Thymus (tissue), 11 donors: ENCODE measurements at regions not wholly inside any gene's neighbourhood (a gene's known extent, or its start where the extent isn't known, plus 50 kb on each side); places are given as distances from the start of the nearest gene placed in this dataset.

Experiments
- DNase-seq, 9 donors: peaks; one replicate each; pipeline ENCODE4 v3.0.0-alpha.2; 2013; ENCODE audit warnings: low spot score in 9 of 9, low read depth in 6 of 9, missing footprints in 1 of 9
- H3K27ac ChIP-seq, 2 donors: one replicate each; pipeline ENCODE4 v1.5.1; 2013; ENCODE audit warnings: control low read depth in 1 of 2, low read depth in 1 of 2, low read length in 1 of 2, mild to moderate bottlenecking in 1 of 2, moderate library complexity in 1 of 2
- H3K27me3 ChIP-seq, 2 donors: one replicate each; pipeline ENCODE4 v1.5.1; 2013; ENCODE audit warnings: low read length in 1 of 2; ENCODE audit not compliant: control insufficient read depth in 2 of 2, insufficient read depth in 1 of 2
- H3K36me3 ChIP-seq, 2 donors: one replicate each; pipeline ENCODE4 v1.5.1; 2013; ENCODE audit warnings: low read length in 1 of 2, mild to moderate bottlenecking in 1 of 2, moderate library complexity in 1 of 2; ENCODE audit not compliant: control insufficient read depth in 2 of 2, insufficient read depth in 2 of 2
- H3K4me1 ChIP-seq, 2 donors: one replicate each; pipeline ENCODE4 v1.5.1; 2013; ENCODE audit warnings: low read length in 2 of 2; ENCODE audit not compliant: control insufficient read depth in 2 of 2, insufficient read depth in 2 of 2
- H3K4me3 ChIP-seq, 2 donors: one replicate each; pipeline ENCODE4 v1.5.1; 2013; ENCODE audit warnings: low read length in 2 of 2, control low read depth in 1 of 2, mild to moderate bottlenecking in 1 of 2
- H3K9me3 ChIP-seq, 2 donors: one replicate each; pipeline ENCODE4 v1.5.1; 2013; ENCODE audit warnings: low read length in 1 of 2, mild to moderate bottlenecking in 1 of 2; ENCODE audit not compliant: control insufficient read depth in 2 of 2, insufficient read depth in 1 of 2
- WGBS: extraction: QIAGEN DNeasy Blood & Tissue Kit; methylation state at CpG from one replicate; pipeline ENCODE4 v1.1.7; 2013; 5-methylcytosine and 5-hydroxymethylcytosine counted together
- donor health status: healthy.

DNA sequence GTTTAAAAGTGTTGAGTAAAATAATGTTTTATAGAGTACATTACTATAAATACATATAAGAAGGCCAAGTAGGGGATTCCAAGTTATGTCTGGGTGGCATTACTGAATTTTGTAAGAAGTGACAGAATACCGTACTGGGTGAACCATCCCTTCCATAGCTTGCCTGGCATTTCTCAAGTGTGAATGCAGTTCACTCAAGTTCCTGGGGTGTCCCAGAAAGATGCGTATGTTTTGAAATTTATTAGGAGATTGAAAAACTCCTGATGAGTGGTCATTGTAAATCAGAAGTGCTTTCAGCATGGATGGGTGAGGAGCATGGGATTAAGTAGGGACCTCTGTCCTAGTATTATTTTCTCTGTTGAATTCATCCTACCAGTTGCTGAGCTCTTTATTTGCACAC is 103.2 kb downstream of the VAPA start:
- H3K9me3 ChIP-seq: no peaks in the 10 kb centered on the region
- H3K4me1 ChIP-seq: peaks cover 0 to 20% of the 10 kb centered on the region in 2 donors
- no peaks in the 10 kb centered on the region for H3K36me3 ChIP-seq
- no peak overlapping the region for H3K27ac ChIP-seq
- WGBS: 98% methylated on average over 2 of the region's 2 CpGs
- no peaks in the 10 kb centered on the region for H3K27me3 ChIP-seq
- no peak for DNase-seq
- H3K4me3 ChIP-seq: no peak overlapping the region

DNA sequence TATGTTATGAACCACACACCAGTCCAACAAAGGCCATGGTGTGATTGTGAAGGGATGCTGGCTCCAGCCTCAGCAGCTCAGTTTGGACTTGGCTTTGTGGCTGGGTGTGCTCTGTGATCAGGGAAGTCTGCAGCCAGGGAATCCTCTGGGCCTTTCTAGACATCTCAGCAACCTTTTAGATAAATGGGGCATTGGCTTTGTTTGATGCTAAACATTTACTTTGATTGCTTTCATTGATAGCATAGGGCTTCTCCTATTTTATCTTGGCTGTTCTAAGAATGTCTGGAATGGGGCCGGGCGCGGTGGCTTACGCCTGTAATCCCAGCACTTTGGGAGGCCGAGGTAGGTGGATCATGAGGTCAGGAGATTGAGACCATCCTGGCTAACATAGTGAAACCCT is 104.5 kb downstream of the VAPA start:
- no peak for DNase-seq
- Histone ChIP-seq H3K4me3 (no peak overlapping the region), H3K9me3 (no peaks in the 10 kb centered on the region), H3K4me1 (peaks cover 0 to 20% of the 10 kb centered on the region in 2 donors), H3K36me3 (no peaks in the 10 kb centered on the region), H3K27me3 (no peaks in the 10 kb centered on the region), H3K27ac (no peak overlapping the region)
- 87% methylated on average over 5 of the region's 5 CpGs for WGBS

DNA sequence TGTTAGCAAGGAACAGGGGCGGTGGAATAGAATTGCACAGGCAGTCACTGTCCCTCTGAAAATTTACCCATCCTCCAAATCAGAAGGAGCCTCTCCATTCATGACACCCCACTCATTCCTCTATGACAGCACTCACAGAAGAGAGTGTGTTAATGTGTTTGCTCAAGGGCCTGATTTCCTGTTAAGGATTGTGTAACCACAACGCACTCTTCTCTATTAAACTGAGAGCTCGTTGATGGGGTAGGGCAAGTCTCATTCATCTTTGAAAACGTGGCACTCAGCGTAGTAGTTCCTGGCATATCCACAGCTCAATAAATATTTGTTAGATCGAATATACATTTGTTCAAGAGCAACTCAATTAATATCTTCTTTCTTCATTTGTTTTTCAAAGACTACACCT is 106.4 kb downstream of the VAPA start:
- peak in 1 of 9 donors; percentile 23 for DNase-seq
- no peaks in the 10 kb centered on the region for H3K9me3 ChIP-seq
- peaks cover 0 to 12% of the 10 kb centered on the region in 2 donors for H3K4me1 ChIP-seq
- no peaks in the 10 kb centered on the region for H3K36me3 ChIP-seq
- H3K27ac ChIP-seq: no peak overlapping the region
- H3K4me3 ChIP-seq: no peak overlapping the region
- H3K27me3 ChIP-seq: no peaks in the 10 kb centered on the region
- 43% methylated on average over 6 of the region's 6 CpGs for WGBS

DNA sequence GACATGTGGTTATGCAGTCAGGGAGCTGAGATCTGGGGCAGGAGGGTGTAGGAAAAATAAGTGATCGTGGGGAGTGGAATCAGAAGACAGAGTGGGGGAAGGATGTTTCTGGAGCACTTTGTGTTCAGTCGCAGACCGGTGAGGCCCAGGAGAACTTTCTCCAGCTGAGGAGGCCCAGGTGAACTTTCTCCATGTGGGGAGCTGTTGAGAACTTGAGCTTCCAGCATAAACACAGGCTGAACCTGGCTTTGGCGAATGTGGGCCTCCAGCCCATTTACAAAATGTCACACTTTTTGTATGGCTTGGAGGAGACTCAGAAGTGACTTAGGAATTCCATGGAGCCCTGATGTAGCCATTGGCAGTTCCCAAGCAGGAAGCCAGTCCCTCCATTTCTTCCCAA is 108.5 kb downstream of the VAPA start:
- H3K27me3 ChIP-seq: no peaks in the 10 kb centered on the region
- H3K4me3 ChIP-seq: no peak overlapping the region
- H3K27ac ChIP-seq: no peak overlapping the region
- 99% methylated on average over 4 of the region's 4 CpGs for WGBS
- H3K4me1 ChIP-seq: peaks cover 0 to 4% of the 10 kb centered on the region in 2 donors
- DNase-seq: no peak
- H3K9me3 ChIP-seq: no peaks in the 10 kb centered on the region
- no peaks in the 10 kb centered on the region for H3K36me3 ChIP-seq

DNA sequence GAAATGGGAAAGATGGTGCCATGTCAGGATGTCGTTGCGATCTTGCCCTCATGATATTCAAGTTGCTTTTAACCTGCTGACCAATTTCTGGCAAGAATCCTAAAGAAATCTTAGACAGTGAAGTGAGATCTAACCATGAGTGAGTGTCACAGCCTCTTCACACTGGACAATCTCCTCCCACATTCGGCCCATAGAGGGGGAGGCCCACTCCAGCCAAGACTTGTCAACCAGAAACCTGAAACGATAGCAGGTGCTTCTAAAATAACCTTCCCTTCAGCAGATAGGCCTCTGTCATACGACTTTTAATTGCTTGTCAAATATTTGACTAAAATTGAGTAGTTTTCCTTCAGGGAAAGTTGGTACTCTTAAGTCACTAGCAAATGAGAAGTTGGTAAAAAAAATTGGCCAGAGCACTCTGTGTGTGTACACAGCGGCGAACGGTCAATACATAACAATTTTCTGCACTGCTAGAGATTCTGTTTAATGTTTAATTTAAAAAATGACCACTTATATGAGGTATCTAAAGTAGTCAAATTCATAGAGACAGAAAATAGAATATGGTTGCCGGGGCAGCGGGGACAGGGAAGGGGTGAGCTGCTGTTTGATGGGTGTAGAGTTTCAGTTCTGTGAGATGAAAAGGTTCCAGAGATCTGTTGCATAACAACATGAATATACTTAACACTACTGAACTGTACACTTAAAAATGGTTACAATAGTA is 110.2 kb downstream of the VAPA start:
- Histone ChIP-seq H3K4me3 (no peak overlapping the region), H3K36me3 (no peaks in the 10 kb centered on the region), H3K27ac (peak overlapping the region in 1 of 2 donors; percentile 46), H3K9me3 (no peaks in the 10 kb centered on the region), H3K4me1 (peaks cover 0 to 4% of the 10 kb centered on the region in 2 donors), H3K27me3 (no peaks in the 10 kb centered on the region)
- DNase-seq: no peak
- 81% methylated on average over 10 of the region's 10 CpGs for WGBS

DNA sequence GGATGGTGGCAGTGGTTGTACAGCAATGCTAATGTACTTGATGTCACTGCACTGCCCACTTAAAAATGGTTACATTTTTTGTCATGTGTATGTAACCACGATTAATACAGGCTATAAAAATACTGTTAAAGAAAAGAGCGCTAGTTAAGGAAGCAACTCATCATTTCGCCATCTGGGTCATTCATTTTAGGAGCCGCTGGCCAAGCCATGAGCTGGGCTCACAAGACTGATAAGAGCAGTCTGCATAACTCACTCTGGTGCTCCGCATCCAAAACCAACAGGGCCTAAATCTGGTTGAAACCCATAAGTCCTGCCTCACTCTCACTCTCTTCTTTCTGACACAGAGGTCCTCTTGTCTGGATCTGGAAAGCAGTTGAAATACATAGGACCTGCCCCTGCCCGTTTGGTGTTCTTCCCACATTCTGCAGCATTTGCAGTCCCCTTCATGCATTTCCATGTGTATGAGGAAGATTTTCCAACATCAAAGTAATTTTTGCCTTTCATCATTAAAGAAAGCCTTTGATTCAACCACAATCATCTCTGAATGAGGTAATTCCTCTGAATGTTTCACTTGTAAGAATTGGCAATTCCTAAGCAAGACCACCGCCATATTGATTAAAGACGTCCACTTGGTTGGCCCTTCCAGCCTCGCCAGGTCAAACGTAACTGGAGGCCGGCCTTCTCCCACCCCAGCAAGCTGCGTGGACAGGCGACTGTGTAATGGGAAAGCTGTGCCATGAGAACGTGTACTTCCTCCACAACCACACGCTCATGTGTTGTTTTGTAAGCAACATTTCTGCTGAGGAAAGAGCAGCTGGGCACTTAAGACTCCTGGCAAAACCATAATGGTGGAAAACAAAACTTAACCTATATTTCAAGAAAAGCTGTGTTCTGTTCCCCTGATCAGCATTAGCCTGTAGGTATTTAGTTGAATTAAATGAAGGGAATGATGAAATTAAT is 112.2 kb downstream of the VAPA start:
- H3K36me3 ChIP-seq: no peaks in the 10 kb centered on the region
- DNase-seq: no peak
- H3K27ac ChIP-seq: no peak overlapping the region
- no peaks in the 10 kb centered on the region for H3K27me3 ChIP-seq
- 92% methylated on average over 15 of the region's 15 CpGs for WGBS
- H3K9me3 ChIP-seq: no peaks in the 10 kb centered on the region
- no peaks in the 10 kb centered on the region for H3K4me1 ChIP-seq
- no peak overlapping the region for H3K4me3 ChIP-seq

DNA sequence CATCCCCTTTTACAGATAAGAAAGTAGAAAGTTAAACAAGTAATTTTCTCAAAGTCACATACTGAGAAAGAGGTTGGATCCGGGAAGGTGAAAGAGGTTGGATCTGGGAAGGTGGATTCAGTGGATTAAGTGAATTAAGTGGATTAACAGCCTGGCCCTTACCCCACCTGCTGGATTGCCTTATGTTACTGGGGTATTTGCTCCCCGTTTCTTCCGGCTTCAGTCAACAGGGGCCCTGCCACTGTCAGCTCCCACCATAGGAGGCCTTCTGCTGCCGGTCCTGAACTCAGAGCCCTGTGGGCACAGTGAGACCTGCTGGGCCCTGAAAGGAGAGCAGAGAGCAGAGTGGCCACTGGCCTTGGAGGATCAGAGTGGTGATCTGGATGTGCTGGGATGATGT is 113.2 kb downstream of the VAPA start:
- Histone ChIP-seq H3K4me3 (no peak overlapping the region), H3K27me3 (no peaks in the 10 kb centered on the region), H3K9me3 (no peaks in the 10 kb centered on the region), H3K36me3 (no peaks in the 10 kb centered on the region), H3K4me1 (peaks cover under 1 to 2% of the 10 kb centered on the region in 2 donors), H3K27ac (no peak overlapping the region)
- no peak for DNase-seq
- 97% methylated on average over 4 of the region's 4 CpGs for WGBS

DNA sequence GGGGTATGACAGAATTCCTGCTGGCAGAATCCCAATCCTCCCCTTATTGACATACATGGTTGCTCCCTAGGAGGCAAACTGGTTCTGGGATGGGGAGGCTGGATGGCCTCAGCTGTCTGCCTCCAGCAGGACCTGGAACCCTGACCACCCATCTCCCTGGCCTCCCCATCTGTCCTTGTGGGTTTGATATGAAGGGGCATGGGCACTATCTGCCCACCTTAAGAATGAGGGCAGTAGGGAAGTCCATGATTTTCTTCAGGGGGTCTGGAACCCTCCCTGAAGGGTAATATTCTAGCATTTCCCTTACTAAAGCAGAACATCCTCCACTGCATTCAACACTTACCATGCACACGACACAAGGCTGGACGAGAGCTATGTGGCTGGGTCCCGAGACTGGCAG is 113.6 kb downstream of the VAPA start:
- H3K4me3 ChIP-seq: no peak overlapping the region
- H3K36me3 ChIP-seq: no peaks in the 10 kb centered on the region
- no peak for DNase-seq
- H3K9me3 ChIP-seq: no peaks in the 10 kb centered on the region
- H3K27me3 ChIP-seq: no peaks in the 10 kb centered on the region
- H3K4me1 ChIP-seq: peaks cover 4 to 5% of the 10 kb centered on the region in 2 donors
- WGBS: over 99% methylated on average over 3 of the region's 3 CpGs
- no peak overlapping the region for H3K27ac ChIP-seq

DNA sequence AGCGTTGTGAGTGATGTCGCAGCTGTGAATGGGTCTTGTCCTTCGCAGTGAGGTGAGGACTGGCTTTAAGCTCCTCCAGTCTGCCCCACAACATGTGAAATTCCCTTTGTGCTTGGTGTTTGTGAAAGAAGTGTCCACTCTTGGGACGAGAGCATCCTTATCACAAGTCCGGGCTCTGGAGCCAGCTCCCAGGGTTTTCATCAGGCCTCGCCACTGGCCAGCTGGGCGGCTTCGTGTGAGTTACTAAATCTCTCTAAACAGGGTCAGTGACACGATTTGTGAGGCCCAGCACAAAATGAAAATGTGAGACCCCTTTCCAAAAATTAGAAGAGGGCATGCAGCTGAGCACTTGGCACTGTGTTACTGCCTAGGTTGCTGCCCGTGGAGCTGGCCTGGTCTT is 115.9 kb downstream of the VAPA start:
- H3K4me1 ChIP-seq: peaks cover 10 to 16% of the 10 kb centered on the region in 2 donors
- DNase-seq: no peak
- no peaks in the 10 kb centered on the region for H3K36me3 ChIP-seq
- no peaks in the 10 kb centered on the region for H3K9me3 ChIP-seq
- H3K27me3 ChIP-seq: no peaks in the 10 kb centered on the region
- no peak overlapping the region for H3K27ac ChIP-seq
- 95% methylated on average over 10 of the region's 10 CpGs for WGBS
- H3K4me3 ChIP-seq: no peak overlapping the region
